Brain pericyte (primary cell): ENCODE measurements at regions not wholly inside any gene's neighbourhood (a gene's known extent, or its start where the extent isn't known, plus 50 kb on each side); places are given as distances from the start of the nearest gene placed in this dataset.

Experiments
- DNase-seq: peaks from one replicate; pipeline ENCODE4 v3.0.0-alpha.2; 2012; ENCODE audit warnings: low read depth, low spot score

DNA sequence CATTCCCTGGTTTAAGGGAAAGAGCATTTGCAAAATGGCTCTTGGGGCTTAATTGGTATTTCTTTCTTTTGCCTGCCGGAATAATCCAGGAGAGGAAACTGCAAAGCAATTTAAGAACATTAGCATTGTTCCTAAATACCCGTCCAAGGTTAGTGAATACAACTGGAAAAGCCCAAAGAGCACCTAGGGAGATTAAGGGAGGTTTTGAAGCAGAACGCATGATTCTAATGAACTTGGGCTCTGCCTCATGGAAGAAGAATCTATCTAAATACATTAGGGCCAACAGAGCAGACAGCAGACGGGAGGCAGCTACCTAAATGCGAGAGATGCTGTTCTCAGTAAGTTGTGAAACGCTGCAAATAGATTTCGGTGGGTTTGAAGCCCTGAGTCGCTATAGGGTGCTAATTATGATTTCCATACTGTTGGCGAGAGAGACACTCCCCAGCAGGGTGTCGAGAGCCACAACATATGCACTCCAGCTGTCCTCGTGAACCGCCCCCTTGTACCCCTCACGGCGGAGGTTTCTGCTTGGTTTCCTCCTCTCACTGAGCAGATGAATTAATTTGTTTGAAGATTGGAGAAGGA, 326.7 kb upstream of the CAMK1G start:
- DNase-seq = no peak

DNA sequence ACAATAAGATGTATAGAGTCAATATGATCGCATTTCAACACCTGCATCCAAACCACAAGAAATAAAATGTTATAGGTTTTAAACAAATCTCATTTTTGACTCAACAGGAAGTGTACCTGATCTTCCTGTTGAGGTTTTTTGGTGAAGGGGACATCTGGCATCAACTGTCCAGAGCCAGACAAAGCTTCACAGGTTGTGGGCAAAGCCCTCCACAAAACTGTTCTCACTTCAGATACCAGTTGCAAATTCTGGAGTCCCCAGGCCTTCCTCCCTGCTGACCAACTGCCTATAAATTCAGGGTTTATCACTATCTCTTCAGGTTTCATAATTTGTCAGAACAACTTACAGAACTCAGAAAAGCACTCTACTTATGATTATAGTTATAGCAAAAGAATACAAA, 326.1 kb upstream of the CAMK1G start:
- no peak for DNase-seq

DNA sequence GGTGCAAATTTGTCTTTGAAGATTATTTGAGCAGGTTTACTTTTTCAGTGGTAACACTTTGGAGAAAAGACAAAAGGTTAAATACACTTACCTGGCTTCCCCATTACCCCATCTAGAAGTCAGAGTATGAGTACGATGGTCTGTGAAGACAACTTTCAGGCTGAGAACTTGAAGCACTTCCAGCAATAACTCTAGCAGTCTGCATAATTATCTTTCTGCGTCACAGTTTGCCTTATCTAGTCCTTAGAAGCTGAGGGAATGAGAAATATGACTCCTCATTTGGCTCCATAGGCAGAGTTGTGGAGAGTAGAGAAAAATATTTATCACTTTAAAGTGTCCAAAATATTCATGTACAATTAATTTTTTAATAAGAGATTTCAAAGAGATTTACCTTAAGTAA, 323.4 kb upstream of the CAMK1G start:
- DNase-seq = no peak

DNA sequence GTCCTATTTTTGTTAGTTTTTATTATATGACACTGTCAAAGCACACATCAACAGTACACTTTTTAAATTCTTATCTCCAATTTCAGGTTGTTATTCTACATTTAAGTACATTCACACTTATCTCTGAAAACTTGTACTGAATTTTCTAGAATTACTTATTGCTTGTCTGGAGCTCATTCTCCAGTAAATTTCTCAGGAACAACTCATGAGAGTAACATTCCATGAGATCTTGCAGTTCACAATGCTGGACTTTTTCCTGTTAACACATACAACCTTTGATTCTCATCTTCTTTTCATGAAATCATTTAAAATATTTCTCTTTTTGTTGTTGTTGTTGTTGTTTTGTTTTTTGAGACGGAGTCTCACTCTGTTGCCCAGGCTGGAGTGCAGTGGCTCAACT, 320.9 kb upstream of the CAMK1G start:
- no peak for DNase-seq

DNA sequence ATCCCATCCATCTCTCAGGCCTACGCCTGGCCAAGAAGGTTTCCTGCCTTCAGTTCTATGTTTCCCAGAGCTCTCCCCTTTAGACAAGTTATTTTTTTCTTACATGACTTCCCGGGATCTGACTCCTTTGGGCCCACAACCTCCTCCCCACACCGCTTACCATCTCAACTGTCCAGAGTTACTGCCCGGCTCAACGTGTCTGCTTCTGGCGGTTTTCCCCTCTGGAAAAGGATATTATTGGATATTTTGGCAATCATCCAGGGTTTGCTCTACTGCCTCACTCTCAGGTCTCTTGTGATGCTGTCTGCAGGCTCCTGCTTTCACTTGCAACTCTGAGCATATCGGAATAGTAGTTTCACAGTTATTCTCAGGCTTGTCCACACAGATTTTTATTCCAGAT, 318.2 kb upstream of the CAMK1G start:
- DNase-seq = no peak

DNA sequence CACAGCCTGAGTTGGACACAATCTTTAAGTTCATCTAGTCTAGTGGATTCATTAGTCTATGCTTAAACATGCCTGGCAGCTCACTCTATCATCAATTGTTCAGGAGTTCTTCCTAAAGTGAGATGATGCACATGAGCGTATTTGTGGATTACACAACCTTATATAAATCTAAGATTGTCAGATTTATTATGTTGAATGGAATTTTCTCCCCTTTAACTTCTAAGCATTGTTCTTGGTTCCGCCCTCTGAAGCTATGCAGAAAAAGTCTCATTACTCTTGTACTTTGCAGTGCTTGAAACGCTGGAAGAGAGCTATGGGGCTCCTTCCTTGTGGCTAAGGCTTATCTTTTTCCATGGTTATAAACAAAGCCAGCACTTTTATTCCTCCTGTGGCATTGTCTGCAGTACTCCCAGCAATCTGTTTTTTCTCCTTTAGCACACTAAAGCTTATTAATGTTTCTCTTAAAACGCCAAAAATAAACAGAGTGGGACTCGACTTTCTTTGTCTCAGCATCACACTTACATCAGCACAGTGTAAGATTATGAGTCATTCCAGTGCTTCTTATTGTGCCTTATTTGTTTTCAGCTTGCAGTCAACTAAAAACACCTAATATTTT, 316.8 kb upstream of the CAMK1G start:
- no peak for DNase-seq

DNA sequence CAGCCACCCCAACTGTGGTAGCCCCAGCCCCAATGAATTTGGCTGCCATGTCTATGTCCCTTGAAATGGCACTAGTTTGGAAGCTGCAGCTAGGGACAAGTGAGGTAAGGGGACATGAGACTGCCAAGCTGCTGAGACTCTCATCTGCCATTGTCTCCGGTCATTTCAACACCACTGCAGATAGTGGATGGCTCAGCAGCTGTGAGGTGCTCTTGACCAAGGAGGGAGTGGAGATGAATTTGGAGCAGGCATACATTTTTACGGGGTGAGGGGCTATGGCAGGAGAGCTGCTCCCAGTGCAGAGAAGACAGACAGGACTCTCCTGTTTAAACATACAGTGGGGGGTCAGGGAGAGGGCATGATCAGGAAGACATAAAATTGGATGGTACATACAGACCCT, 315.5 kb upstream of the CAMK1G start:
- DNase-seq = no peak

DNA sequence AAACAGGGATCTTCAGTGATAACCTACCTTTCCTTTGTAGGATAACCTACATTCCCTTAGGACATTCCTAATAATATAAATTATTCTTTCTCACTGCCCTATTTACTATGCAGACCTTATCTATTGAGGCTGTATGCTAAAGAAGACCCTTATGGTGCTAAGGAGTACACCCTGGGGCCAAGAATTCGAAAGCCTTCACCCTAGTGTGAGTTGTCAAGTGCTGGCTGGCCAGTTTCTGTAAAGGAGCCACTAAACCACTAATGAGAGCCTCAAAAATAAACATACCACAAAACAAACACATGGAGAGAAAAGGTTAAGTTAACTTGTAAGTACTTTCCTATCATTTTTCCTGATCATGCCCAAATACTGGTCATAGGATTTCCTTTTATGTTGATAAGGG, 315.0 kb upstream of the CAMK1G start:
- no peak for DNase-seq

DNA sequence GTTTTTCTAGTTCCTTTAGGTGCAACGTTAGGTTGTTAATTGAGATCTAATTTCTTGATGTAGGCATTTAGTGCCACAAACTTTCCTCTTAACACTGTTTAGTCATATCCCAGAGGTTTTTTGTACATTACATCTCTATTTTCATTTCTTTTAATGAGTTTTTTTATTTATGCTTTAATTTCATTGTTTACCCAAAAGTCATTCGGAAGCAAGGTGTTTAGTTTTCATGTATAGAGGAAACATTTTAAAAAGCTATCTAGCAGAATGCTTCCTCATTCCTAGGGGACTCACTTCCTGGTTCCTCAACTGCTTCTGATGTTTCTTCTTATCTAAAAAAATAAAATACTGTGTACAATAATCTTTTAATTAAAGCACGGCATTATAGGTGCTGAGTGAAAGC, 307.2 kb upstream of the CAMK1G start:
- DNase-seq = no peak

DNA sequence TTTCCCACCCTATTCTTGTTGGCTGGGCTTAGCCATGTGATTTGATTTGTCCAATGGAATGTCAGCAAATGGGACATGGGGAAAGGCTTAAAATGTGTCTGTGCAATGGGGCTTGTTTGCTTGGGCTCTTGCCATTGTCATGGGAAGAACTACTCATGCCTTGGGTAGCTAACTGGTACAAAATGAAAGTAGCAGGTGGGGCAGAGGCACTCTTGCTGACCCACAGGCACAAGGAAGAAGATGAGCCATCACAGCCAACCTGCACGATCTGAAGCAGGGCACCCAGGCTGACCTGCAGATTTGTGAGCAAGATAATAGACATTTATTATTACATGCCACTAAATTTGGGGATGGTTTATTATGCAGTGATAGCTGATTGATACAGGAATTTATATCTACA, 305.9 kb upstream of the CAMK1G start:
- DNase-seq = no peak

DNA sequence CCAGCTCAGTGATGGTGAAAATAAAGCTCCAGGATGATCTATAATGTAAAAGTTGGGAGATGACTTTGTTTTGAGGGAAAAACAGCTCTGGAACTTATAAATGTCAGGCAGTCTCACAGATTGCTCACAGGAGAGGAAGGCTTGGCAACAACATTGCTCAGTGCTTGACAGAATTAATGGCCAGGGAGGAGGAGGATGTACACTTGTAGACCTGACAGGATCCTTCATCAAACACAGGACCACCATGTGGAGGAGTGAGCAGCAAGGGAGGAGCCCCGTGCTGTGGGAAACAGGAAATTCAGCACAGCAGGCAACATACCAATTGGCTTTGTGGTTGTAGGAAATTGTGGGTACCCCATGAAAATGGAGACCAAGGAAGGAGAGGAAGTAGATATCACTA, 291.8 kb upstream of the CAMK1G start:
- no peak for DNase-seq

DNA sequence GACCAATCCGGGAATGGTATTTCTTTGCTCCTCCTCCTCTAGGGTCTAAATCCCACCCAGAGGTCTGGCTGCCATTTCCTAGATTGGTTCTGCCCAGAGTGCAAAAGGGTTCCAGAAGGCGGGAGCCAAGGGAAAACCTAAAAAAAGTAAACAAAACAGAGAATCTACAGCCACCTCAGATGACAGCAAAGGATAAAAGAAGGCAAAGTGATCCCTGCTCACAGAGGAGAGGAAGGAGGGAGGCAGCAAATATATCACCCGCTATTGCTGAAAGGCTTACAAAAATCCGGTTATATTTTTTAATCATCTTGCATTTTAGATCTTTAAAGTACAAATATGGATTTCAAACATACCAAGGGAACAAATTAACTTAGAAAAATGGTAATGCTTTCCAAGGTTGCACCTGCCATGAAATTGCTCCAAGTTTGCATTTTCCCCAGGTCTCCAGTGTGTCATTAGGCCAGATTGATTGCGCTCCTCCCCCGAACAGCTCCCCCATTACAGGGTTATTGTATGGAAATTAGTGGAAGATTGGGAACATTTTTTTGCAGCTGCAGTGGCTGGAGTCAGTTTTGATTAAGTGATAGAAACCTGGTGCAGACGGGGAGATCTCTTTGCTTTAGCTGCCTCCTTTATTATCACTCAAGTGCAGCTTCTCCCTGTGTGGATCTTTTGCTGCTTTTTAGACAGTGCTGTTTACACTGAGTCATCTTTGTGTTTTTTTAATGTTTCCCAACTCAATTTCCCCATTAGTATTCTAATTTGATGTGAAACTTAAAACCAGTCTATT, 280.5 kb upstream of the CAMK1G start:
- no peak for DNase-seq

DNA sequence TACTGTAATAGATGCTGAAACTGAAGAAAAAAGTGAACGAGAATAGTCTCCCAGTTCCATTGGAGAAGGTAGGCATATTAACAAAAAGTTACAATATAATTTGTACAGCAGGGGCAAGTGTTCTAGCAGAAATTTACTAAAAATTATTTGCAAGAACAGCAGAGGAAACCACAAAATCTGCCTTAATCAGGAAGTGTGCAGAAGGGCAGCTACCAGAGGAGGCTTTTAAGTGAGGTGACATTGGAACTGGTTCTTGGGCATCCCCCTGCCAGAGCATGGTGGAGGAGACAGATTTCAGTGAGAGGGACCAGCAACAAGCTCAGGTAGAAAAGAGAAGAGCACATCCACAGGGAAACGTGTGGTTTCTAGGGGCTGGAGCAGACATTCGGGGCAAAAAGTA, 279.3 kb upstream of the CAMK1G start:
- DNase-seq = no peak

DNA sequence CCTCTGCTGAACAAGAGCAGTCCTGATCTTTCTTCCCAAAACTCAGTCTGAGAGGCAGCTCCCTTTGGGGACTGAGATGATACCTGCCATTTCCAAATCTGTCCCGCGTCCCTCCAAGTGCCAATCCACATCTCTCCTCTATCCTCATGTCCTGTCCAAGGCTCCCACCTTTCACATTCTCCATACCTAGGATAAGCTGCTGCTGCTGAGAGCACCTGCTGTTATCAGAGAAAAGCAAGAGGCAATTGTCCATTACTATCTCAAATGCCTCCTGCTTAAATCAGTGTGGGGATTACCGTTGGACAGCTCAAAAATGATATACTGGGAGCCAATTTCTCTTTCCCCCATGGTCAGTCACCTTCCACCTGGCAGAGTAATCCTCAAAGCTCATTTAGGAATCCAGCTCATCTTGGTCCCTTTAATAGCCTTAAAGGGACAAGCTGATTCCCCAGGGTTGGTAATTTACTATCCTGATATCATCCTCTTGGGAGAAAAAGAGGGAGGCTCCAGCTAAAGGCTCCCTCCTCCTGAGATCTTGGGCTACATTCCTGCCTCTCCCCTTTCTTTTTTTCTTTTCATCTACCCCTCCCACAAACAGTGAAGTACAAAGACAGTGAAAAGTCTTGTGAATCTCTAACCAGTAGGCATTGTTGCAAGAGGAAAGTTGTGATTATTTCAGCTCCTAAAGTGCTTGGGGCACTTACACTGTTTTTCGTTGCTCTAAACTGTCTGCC, 278.1 kb upstream of the CAMK1G start:
- DNase-seq = no peak

DNA sequence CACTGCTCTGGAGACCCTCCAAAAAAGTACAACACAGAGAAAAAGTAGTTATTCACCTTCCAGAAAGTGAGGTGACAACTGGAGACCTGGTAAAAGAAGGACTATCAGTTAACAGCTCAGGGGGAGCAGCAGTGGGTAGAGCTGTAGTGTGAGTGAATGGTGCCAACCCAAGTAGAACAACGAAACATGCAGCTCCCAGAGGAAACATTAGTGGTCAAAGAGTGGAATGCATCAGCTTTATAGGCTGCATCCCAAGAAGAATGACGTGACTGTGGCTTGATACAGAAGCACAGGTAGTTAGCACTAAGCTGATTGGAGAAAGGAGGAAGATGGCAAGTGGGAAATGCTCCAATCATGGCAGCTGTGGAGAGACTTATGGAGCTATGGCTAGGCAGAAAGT, 275.7 kb upstream of the CAMK1G start:
- DNase-seq = no peak

DNA sequence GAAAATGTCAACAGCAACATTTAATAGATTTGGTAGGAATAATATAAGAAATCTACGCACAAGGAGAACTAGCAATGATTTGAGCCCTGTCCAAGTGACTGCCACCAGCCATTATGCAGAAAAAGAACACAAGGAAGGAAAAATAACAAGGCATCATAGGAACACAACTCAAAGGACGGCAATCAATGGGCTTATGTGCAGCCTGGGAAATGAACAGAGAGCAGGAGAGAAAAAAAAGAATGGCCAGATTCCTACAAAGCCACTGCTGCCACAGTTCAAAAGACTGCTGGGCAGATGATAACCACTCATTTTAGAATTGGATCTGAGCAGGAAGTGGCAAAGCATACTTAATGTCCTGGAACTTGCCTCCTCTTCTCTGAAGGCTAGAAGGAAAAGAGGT, 274.3 kb upstream of the CAMK1G start:
- no peak for DNase-seq

DNA sequence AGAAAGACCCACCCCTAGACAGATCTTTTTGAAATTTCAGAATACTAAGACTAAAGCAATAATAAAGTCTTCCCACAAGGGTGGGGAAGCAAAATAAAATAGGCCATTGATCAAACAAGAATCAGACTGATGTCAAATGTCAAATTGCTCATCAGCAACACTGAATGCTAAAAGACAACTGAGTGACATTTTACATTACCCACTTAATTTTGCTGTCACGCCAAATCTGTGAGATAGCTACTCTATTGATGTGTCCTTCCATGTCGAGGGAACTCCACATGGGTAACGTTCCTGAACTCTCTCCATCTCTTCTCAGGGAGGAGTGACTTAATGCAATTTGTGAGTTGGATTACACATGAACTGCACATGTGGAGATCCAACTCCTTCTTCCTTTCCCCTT, 271.7 kb upstream of the CAMK1G start:
- no peak for DNase-seq

DNA sequence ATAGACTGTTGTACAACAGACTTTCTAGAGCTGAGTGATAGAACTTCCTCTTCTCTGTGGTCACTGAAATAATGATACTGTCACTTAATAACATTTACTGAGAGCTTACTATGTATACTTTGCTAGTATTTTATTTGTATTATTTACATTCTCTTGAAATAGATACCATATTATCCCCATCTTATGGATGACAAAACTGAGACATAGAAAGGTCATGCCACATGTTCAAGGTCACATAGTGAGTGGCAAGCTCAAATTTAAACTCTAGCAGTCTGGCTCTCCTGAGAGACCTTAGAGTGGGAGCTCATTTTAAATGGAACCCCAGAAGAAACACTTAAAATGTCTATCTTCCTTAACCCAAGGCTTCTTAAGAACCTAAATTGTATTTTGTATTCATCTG, 266.6 kb upstream of the CAMK1G start:
- no peak for DNase-seq

DNA sequence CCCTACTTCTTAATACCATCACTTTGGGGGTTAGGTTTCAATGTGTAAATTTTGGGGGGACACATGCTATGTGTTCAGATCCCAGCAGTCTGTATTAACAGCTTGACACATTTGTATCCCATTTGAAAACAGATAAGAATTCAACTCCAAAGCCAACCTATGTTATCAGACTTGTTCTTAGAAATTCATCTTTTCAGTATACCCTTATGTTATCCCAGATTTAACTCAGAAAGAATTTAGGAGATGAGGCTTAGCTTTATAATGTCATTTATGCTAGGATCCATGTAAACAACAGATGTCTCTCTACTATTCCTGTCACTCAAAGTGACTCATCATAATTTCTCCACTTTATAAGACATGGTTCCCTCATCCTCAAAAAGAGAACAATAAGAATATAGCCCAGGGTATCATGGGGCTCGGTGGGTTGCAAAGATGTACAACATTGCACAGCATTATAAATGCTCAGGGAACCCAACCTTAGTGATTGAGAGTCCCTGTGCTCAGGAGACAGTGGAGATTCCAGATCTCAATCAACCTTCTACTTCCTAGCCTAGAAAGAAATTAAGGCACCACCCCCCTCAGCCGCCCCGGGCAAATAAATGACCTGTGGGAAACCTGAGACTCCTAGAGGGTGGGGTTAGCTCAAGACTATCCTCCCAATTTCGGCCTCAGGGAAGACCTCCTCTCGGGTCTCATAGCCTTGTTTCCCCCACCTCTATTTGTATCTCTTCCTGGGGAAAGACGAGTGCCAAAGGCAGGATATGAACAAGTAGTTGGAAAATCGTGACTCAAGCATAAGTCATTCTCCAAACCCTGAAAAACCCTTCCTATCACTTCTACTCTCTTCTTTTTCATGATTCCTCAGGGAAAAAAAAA, 265.1 kb upstream of the CAMK1G start:
- DNase-seq = no peak

DNA sequence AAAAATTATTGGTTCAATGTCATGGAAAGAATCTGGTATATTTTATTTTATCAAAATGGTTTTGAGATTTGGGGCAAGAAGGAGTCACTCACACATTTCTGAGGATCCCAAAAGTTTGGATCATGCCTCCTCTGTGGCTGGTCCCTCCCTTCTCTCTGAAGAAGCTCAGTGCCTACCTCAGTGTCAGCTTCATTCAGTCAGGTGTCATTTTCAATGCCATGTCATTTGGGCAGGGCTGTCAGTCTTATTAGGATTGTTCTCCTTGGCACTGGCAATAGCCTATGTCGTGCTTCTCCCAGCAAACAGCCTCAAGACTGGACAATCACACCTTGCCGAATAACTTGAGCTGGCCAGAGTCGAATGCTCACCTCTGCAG, 264.5 kb upstream of the CAMK1G start:
- DNase-seq = no peak

DNA sequence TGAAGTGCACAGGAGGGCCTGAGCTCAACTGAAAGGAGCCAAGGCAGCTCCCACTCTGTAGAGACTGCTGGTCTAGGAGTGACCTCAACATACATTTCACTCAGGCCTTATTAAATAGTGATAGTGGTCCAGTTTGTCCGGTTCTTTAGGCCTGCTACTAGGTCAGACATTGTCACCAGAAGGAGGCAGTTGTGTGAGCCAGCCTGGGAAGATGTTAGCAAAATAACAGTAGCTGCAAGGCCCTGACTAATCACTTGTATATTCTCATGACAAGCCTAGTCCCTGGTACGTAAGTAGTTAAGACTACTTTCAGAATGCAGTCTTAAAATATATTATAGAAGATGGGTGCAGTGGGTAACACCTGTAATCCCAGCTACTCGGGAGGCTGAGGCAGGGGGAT, 264.0 kb upstream of the CAMK1G start:
- no peak for DNase-seq

DNA sequence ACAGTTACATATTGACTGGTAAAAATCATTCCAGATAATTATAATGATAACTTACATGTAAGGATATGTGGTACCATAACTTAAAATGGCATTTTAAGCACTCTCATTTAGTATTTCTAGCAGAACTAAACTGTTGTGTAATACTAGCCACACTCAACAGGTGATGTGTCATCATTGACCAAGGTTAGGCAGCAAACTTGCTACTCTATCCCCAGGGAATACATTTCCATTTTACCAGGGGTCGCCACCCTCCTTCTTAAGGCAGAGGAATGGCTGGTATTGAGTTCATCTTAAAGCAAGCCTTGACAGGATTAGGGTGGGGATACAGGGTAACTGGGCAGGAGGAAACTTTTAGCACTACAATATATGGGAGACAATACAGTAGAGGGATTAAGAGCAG, 259.8 kb upstream of the CAMK1G start:
- DNase-seq = no peak
